ENCODE measurements at regions not wholly inside any gene's neighbourhood (a gene's known extent, or its start where the extent isn't known, plus 50 kb on each side); places are given as distances from the start of the nearest gene placed in this dataset.

DNA sequence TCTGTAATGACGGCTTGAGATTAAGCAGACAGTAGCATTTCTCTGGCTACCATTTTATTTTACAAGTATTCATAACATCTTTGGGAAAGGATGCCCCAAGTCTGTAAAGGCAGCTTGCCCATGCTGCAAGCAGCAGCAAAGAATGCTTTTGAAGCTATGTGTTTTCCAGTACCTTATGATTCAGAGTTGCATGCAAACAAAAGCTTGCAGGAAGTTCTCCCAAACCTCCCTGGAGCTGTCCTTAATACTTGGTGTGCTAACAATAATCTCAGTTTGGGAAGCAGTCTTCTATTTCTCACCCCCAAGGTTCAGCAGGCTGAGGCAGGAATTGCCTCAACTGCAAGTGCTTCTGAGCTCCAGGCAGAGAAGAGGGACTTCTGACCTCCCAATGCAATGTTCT is 60.8 kb downstream of the CCNA1 start:
- Histone ChIP-seq H3K36me3 (ENCODE audit: control insufficient read depth, insufficient read depth, low read length) (no peaks in the 10 kb centered on the region), H3K27ac (ENCODE audit: insufficient read depth, low read length, poor library complexity, severe bottlenecking) (no peak overlapping the region), H3K27me3 (ENCODE audit: control insufficient read depth, insufficient read depth, low read length) (no peaks in the 10 kb centered on the region), H3K9me3 (ENCODE audit: control insufficient read depth in 2 of 2, low read length in 2 of 2) (no peaks in the 10 kb centered on the region), H3K4me3 (ENCODE audit: low read depth, low read length) (no peak overlapping the region), H3K4me1 (ENCODE audit: control insufficient read depth, insufficient read depth, low read length, poor library complexity, severe bottlenecking) (no peaks in the 10 kb centered on the region)
- no peak overlapping the region for H3K27ac Mint-ChIP-seq
- no peak overlapping the region for H3K4me3 Mint-ChIP-seq
- ATAC-seq (ENCODE audit: low read depth in 2 of 2), result no peak
- peaks cover 0 to 2% (median 0%) of the 10 kb centered on the region in 7 donors for H3K9me3 Mint-ChIP-seq
- H3K36me3 Mint-ChIP-seq, result no peaks in the 10 kb centered on the region
- no peaks in the 10 kb centered on the region for H3K27me3 Mint-ChIP-seq
- H3K4me1 Mint-ChIP-seq, result no peaks in the 10 kb centered on the region
- no peak for DNase-seq

GRCh38 chr13:36495431-36495830 is 63.1 kb downstream of the CCNA1 start:
- no peak overlapping the region for H3K4me3 Mint-ChIP-seq
- H3K27ac Mint-ChIP-seq, result no peak overlapping the region
- H3K9me3 Mint-ChIP-seq, result peaks cover 0 to 3% (median 0%) of the 10 kb centered on the region in 7 donors
- Histone ChIP-seq H3K4me3 (ENCODE audit: low read depth, low read length) (no peak overlapping the region), H3K4me1 (ENCODE audit: control insufficient read depth, insufficient read depth, low read length, poor library complexity, severe bottlenecking) (no peaks in the 10 kb centered on the region), H3K36me3 (ENCODE audit: control insufficient read depth, insufficient read depth, low read length) (no peaks in the 10 kb centered on the region), H3K27ac (ENCODE audit: insufficient read depth, low read length, poor library complexity, severe bottlenecking) (no peak overlapping the region), H3K27me3 (ENCODE audit: control insufficient read depth, insufficient read depth, low read length) (no peaks in the 10 kb centered on the region), H3K9me3 (ENCODE audit: control insufficient read depth in 2 of 2, low read length in 2 of 2) (no peaks in the 10 kb centered on the region)
- H3K36me3 Mint-ChIP-seq, result no peaks in the 10 kb centered on the region
- DNase-seq (no peak), ATAC-seq (ENCODE audit: low read depth in 2 of 2) (no peak)
- H3K4me1 Mint-ChIP-seq, result no peaks in the 10 kb centered on the region
- no peaks in the 10 kb centered on the region for H3K27me3 Mint-ChIP-seq

DNA sequence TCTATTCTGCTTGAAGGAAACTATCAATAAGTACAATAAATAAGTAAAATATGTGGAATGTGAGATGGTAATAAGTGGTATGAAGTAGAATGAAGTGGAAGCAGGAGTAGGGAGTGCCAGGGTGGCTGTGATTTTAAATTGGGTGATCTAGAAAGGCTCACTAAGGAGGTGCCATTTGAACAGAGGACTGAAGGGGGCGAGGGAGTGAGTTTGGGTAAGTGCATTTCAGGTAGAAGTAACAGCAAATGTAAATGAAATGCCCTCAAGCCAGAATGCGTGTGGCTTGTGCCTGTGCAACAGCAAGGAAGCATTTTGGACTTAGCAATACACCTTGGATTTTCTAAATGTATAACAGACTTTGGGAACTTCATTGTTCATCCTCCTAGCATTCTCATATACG is 77.1 kb downstream of the CCNA1 start:
- H3K9me3 ChIP-seq (ENCODE audit: control insufficient read depth in 2 of 2, low read length in 2 of 2), result no peaks in the 10 kb centered on the region
- no peak overlapping the region for H3K27ac ChIP-seq (ENCODE audit: insufficient read depth, low read length, poor library complexity, severe bottlenecking)
- Mint-ChIP-seq H3K27ac (no peak overlapping the region), H3K4me1 (no peaks in the 10 kb centered on the region), H3K4me3 (no peak overlapping the region), H3K9me3 (peaks cover 0 to 11% (median 7%) of the 10 kb centered on the region in 7 donors), H3K36me3 (no peaks in the 10 kb centered on the region), H3K27me3 (peaks cover 2% of the 10 kb centered on the region)
- H3K4me1 ChIP-seq (ENCODE audit: control insufficient read depth, insufficient read depth, low read length, poor library complexity, severe bottlenecking), result no peaks in the 10 kb centered on the region
- ATAC-seq (ENCODE audit: low read depth in 2 of 2) (no peak), DNase-seq (no peak)
- no peaks in the 10 kb centered on the region for H3K27me3 ChIP-seq (ENCODE audit: control insufficient read depth, insufficient read depth, low read length)
- no peaks in the 10 kb centered on the region for H3K36me3 ChIP-seq (ENCODE audit: control insufficient read depth, insufficient read depth, low read length)
- no peak overlapping the region for H3K4me3 ChIP-seq (ENCODE audit: low read depth, low read length)

- no peaks in the 10 kb centered on the region for H3K36me3 ChIP-seq (ENCODE audit: control insufficient read depth, insufficient read depth, low read length)
- no peak overlapping the region for H3K4me3 Mint-ChIP-seq
- H3K27ac Mint-ChIP-seq, result no peak overlapping the region
- no peaks in the 10 kb centered on the region for H3K36me3 Mint-ChIP-seq
- H3K27me3 Mint-ChIP-seq, result peaks cover 5% of the 10 kb centered on the region
- H3K27ac ChIP-seq (ENCODE audit: insufficient read depth, low read length, poor library complexity, severe bottlenecking), result no peak overlapping the region
- H3K4me3 ChIP-seq (ENCODE audit: low read depth, low read length), result no peak overlapping the region
- DNase-seq, result no peak
- ATAC-seq (ENCODE audit: low read depth in 2 of 2), result no peak
- no peaks in the 10 kb centered on the region for H3K27me3 ChIP-seq (ENCODE audit: control insufficient read depth, insufficient read depth, low read length)
- no peaks in the 10 kb centered on the region for H3K4me1 ChIP-seq (ENCODE audit: control insufficient read depth, insufficient read depth, low read length, poor library complexity, severe bottlenecking)
- no peaks in the 10 kb centered on the region for H3K9me3 ChIP-seq (ENCODE audit: control insufficient read depth in 2 of 2, low read length in 2 of 2)
- no peaks in the 10 kb centered on the region for H3K4me1 Mint-ChIP-seq
- peaks cover 0 to 13% (median under 1%) of the 10 kb centered on the region in 7 donors for H3K9me3 Mint-ChIP-seq
Observed at GRCh38 chr13:36512771-36513170, 80.5 kb downstream of the CCNA1 start.

DNA sequence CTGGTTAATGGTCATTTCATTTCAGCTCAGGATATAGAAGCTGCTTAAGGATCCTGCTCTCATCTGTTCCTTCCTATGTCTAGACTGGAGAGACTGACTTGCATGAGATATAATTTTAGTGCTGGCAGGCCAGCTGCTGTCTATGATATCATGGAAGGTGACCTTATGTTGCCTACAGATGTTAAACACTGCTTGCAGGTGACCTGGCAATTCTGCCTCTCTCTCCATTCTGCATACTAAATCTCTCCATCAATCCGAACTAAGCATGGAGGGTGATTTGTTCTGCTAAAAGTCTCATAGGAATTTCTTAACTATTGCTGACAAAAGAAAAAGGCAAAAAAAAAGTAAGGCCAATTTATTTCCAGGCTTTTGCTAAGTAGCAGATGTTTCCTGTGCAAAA is 81.0 kb downstream of the CCNA1 start:
- Mint-ChIP-seq H3K4me1 (no peaks in the 10 kb centered on the region), H3K27me3 (peaks cover 5% of the 10 kb centered on the region), H3K36me3 (no peaks in the 10 kb centered on the region), H3K27ac (no peak overlapping the region), H3K4me3 (no peak overlapping the region), H3K9me3 (peaks cover 0 to 13% (median 0%) of the 10 kb centered on the region in 7 donors)
- ATAC-seq (ENCODE audit: low read depth in 2 of 2) (no peak), DNase-seq (no peak)
- Histone ChIP-seq H3K4me1 (ENCODE audit: control insufficient read depth, insufficient read depth, low read length, poor library complexity, severe bottlenecking) (no peaks in the 10 kb centered on the region), H3K4me3 (ENCODE audit: low read depth, low read length) (no peak overlapping the region), H3K27me3 (ENCODE audit: control insufficient read depth, insufficient read depth, low read length) (no peaks in the 10 kb centered on the region), H3K27ac (ENCODE audit: insufficient read depth, low read length, poor library complexity, severe bottlenecking) (no peak overlapping the region), H3K9me3 (ENCODE audit: control insufficient read depth in 2 of 2, low read length in 2 of 2) (no peaks in the 10 kb centered on the region), H3K36me3 (ENCODE audit: control insufficient read depth, insufficient read depth, low read length) (no peaks in the 10 kb centered on the region)

DNA sequence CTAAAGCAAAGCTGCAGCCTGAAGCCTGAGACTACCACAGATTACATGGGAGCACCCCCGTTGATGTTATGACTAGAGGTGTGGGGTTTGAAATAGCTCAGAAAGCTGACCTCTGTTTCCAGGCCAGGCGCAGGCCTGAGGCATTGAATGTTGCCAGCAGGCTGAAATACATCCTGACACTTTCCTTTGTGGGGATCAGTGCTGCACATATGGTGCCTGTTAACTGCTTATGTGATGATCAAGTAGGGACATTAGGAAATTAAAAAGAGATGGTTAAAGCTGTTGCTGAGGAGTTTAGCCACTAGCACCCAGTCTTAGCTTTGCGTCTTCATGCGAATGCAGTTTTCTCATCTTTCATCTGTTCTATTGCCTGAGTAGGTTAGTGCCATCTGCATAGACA is 83.2 kb downstream of the CCNA1 start:
- Mint-ChIP-seq H3K36me3 (no peaks in the 10 kb centered on the region), H3K4me3 (no peak overlapping the region), H3K4me1 (no peaks in the 10 kb centered on the region), H3K27me3 (peaks cover 5% of the 10 kb centered on the region), H3K27ac (no peak overlapping the region), H3K9me3 (peaks cover 0 to 9% (median 0%) of the 10 kb centered on the region in 7 donors)
- Histone ChIP-seq H3K4me3 (ENCODE audit: low read depth, low read length) (no peak overlapping the region), H3K9me3 (ENCODE audit: control insufficient read depth in 2 of 2, low read length in 2 of 2) (no peaks in the 10 kb centered on the region), H3K4me1 (ENCODE audit: control insufficient read depth, insufficient read depth, low read length, poor library complexity, severe bottlenecking) (no peaks in the 10 kb centered on the region), H3K27ac (ENCODE audit: insufficient read depth, low read length, poor library complexity, severe bottlenecking) (no peak overlapping the region), H3K27me3 (ENCODE audit: control insufficient read depth, insufficient read depth, low read length) (no peaks in the 10 kb centered on the region), H3K36me3 (ENCODE audit: control insufficient read depth, insufficient read depth, low read length) (no peaks in the 10 kb centered on the region)
- no peak for ATAC-seq (ENCODE audit: low read depth in 2 of 2)
- no peak for DNase-seq

DNA sequence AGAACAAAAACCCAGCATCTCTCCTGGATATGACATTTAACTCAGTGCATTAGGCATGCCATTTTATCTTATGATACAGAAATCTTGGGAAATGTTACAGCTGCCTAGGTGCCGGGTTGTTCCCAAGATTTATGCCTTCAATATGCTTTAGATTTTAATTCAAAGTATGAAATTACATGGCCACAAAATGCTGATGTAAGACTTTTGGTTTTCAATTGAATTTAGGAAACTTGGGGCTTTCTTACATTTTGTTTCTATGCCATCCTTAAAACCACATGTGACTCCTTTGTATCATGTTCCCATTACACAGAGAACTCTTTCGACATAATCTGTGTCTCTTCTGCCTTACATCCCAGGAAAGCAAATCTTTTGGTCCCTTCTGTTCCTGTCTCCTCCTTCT is 83.9 kb downstream of the CCNA1 start:
- Histone ChIP-seq H3K4me3 (ENCODE audit: low read depth, low read length) (no peak overlapping the region), H3K27ac (ENCODE audit: insufficient read depth, low read length, poor library complexity, severe bottlenecking) (no peak overlapping the region), H3K9me3 (ENCODE audit: control insufficient read depth in 2 of 2, low read length in 2 of 2) (no peaks in the 10 kb centered on the region), H3K27me3 (ENCODE audit: control insufficient read depth, insufficient read depth, low read length) (no peaks in the 10 kb centered on the region), H3K4me1 (ENCODE audit: control insufficient read depth, insufficient read depth, low read length, poor library complexity, severe bottlenecking) (no peaks in the 10 kb centered on the region), H3K36me3 (ENCODE audit: control insufficient read depth, insufficient read depth, low read length) (no peaks in the 10 kb centered on the region)
- Mint-ChIP-seq H3K9me3 (peaks cover 0 to 10% (median 0%) of the 10 kb centered on the region in 7 donors), H3K27me3 (peaks cover 5% of the 10 kb centered on the region), H3K36me3 (no peaks in the 10 kb centered on the region), H3K27ac (no peak overlapping the region), H3K4me1 (no peaks in the 10 kb centered on the region), H3K4me3 (no peak overlapping the region)
- DNase-seq (no peak), ATAC-seq (ENCODE audit: low read depth in 2 of 2) (no peak)

DNA sequence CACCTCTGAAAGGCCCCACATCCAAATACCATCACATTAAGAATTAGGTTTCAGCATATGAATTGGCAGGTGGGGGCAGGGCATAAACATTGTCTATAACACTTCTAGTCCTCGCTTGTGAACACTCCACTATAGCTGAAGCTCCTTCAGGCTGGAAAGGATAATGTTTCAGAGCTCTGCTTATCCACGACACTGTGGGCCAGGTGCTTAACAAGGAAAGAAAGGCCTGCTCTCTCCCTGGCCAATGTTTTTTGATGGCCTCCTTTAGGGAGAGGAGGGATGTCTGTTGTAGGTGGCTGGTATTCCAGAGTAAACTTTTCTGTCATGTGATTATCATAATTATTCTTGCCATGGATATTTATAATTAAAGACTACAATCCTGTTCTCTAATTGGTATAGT is 86.4 kb downstream of the CCNA1 start:
- no peak overlapping the region for H3K27ac ChIP-seq (ENCODE audit: insufficient read depth, low read length, poor library complexity, severe bottlenecking)
- Mint-ChIP-seq H3K4me1 (no peaks in the 10 kb centered on the region), H3K4me3 (no peak overlapping the region), H3K27me3 (peaks cover 5% of the 10 kb centered on the region), H3K27ac (no peak overlapping the region), H3K9me3 (peaks cover 0 to 6% (median 0%) of the 10 kb centered on the region in 7 donors), H3K36me3 (no peaks in the 10 kb centered on the region)
- ATAC-seq (ENCODE audit: low read depth in 2 of 2) (no peak), DNase-seq (no peak)
- H3K4me1 ChIP-seq (ENCODE audit: control insufficient read depth, insufficient read depth, low read length, poor library complexity, severe bottlenecking), result no peaks in the 10 kb centered on the region
- H3K9me3 ChIP-seq (ENCODE audit: control insufficient read depth in 2 of 2, low read length in 2 of 2), result no peaks in the 10 kb centered on the region
- no peaks in the 10 kb centered on the region for H3K27me3 ChIP-seq (ENCODE audit: control insufficient read depth, insufficient read depth, low read length)
- no peak overlapping the region for H3K4me3 ChIP-seq (ENCODE audit: low read depth, low read length)
- H3K36me3 ChIP-seq (ENCODE audit: control insufficient read depth, insufficient read depth, low read length), result no peaks in the 10 kb centered on the region
